CD4-positive, alpha-beta memory T cell (primary cell): ENCODE measurements at regions not wholly inside any gene's neighbourhood (a gene's known extent, or its start where the extent isn't known, plus 50 kb on each side); places are given as distances from the start of the nearest gene placed in this dataset.

ENCODE experiments used
- CTCF ChIA-PET: fragments of 350-600 bp; sonication (Branson Sonifier 250); formaldehyde crosslinking; loops from one replicate; lab custom pipeline; 2021; ENCODE audit warnings: inconsistent platforms; ENCODE audit not compliant: partially characterized antibody; lab: Charles Lee
- POLR2A ChIA-PET: fragments of 350-600 bp; sonication (Branson Sonifier 250); formaldehyde crosslinking; loops from one replicate; lab custom pipeline; 2021; ENCODE audit not compliant: partially characterized antibody; lab: Charles Lee
- DNase-seq, 5 donors: peaks; one replicate each; pipeline versions ENCODE4 v3.0.0 to v3.0.0-alpha.2; 2020 to 2022; ENCODE audit warnings: mixed read lengths in 1 of 5
- H3K27ac ChIP-seq: one replicate; pipeline ENCODE4 v1.7.0; 2013; ENCODE audit warnings: low read depth, low read length
- H3K27me3 ChIP-seq: 2 replicates; pipeline ENCODE4 v1.7.0; 2013; ENCODE audit warnings: mild to moderate bottlenecking, low read length, moderate library complexity; ENCODE audit not compliant: insufficient read depth
- H3K36me3 ChIP-seq: 2 replicates; pipeline ENCODE4 v1.7.0; 2013; ENCODE audit warnings: mild to moderate bottlenecking, low read length, moderate library complexity; ENCODE audit not compliant: insufficient read depth
- H3K4me1 ChIP-seq: 2 replicates; pipeline ENCODE4 v1.7.0; 2013; ENCODE audit warnings: mild to moderate bottlenecking, low read length, moderate library complexity; ENCODE audit not compliant: insufficient read depth
- H3K4me3 ChIP-seq, 2 donors: one replicate each; pipeline ENCODE4 v1.7.0; 2013; ENCODE audit warnings: low read length in 2 of 2, mild to moderate bottlenecking in 1 of 2
- H3K9me3 ChIP-seq, 2 donors: one replicate each; pipeline ENCODE4 v1.7.0; 2013; ENCODE audit warnings: low read length in 2 of 2, control low read depth in 1 of 2; ENCODE audit not compliant: control insufficient read depth in 1 of 2
- H3K27ac Mint-ChIP-seq, 7 donors: one replicate each; pipeline ENCODE4 v1.8.0; 2020 to 2021; ENCODE audit warnings: mixed read lengths in 7 of 7, mild to moderate bottlenecking in 6 of 7, inconsistent platforms in 3 of 7, moderate library complexity in 3 of 7
- H3K27me3 Mint-ChIP-seq, 2 donors: one replicate each; pipeline ENCODE4 v1.8.0; 2020 to 2021; ENCODE audit warnings: mixed read lengths in 2 of 2
- H3K36me3 Mint-ChIP-seq, 2 donors: one replicate each; pipeline ENCODE4 v1.8.0; 2020 to 2021; ENCODE audit warnings: mixed read lengths in 2 of 2, inconsistent platforms in 1 of 2, mild to moderate bottlenecking in 1 of 2
- H3K4me1 Mint-ChIP-seq, 4 donors: one replicate each; pipeline ENCODE4 v1.8.0; 2020 to 2021; ENCODE audit warnings: mixed read lengths in 4 of 4, mild to moderate bottlenecking in 1 of 4
- H3K4me3 Mint-ChIP-seq, 8 donors: one replicate each; pipeline ENCODE4 v1.8.0; 2020 to 2021; ENCODE audit warnings: mixed read lengths in 8 of 8, mild to moderate bottlenecking in 7 of 8, moderate library complexity in 6 of 8, inconsistent platforms in 3 of 8
- H3K9me3 Mint-ChIP-seq, 8 donors: one replicate each; pipeline ENCODE4 v1.8.0; 2020 to 2021; ENCODE audit warnings: mixed read lengths in 8 of 8, mild to moderate bottlenecking in 5 of 8, inconsistent platforms in 3 of 8, moderate library complexity in 1 of 8
- intact Hi-C: fragments of 100-400 bp; cut with micrococcal nuclease; formaldehyde crosslinking; loops from one replicate; pipeline ENCODE4 v1.15.1; 2023

- H3K27me3 Mint-ChIP-seq, result peaks cover 0 to 2% of the 10 kb centered on the region in 2 donors
- no peaks in the 10 kb centered on the region for H3K36me3 ChIP-seq
- POLR2A ChIA-PET, result no interaction called here
- no peaks in the 10 kb centered on the region for H3K36me3 Mint-ChIP-seq
- H3K9me3 Mint-ChIP-seq, result peaks cover 0 to 8% (median 0%) of the 10 kb centered on the region in 8 donors
- H3K4me1 Mint-ChIP-seq, result no peaks in the 10 kb centered on the region
- H3K4me1 ChIP-seq, result no peaks in the 10 kb centered on the region
- H3K9me3 ChIP-seq, result no peaks in the 10 kb centered on the region
- H3K4me3 ChIP-seq, result no peak overlapping the region
- no peak for DNase-seq
- intact Hi-C loops, result no loop called here
- H3K4me3 Mint-ChIP-seq, result no peak overlapping the region
- no peaks in the 10 kb centered on the region for H3K27me3 ChIP-seq
- no peak overlapping the region for H3K27ac ChIP-seq
- H3K27ac Mint-ChIP-seq, result no peak overlapping the region
- CTCF ChIA-PET, result no interaction called here
Observed at GRCh38 chr13:73283636-73284035, 224.8 kb downstream of the KLF5 start.

GRCh38 chr13:73281746-73282145 is 222.9 kb downstream of the KLF5 start:
- CTCF ChIA-PET, result interaction anchor here (1.0 kb wide), 2 partner anchors 9 to 151 kb away, joined by 3 to 4 read pairs; no protein-coding TSS in a partner anchor
- no peaks in the 10 kb centered on the region for H3K27me3 ChIP-seq
- POLR2A ChIA-PET, result no interaction called here
- no peaks in the 10 kb centered on the region for H3K4me1 Mint-ChIP-seq
- no peaks in the 10 kb centered on the region for H3K36me3 Mint-ChIP-seq
- no peaks in the 10 kb centered on the region for H3K36me3 ChIP-seq
- no peak overlapping the region for H3K27ac ChIP-seq
- H3K27me3 Mint-ChIP-seq, result peaks cover 0 to 2% of the 10 kb centered on the region in 2 donors
- peaks cover 0 to 11% (median 4%) of the 10 kb centered on the region in 8 donors for H3K9me3 Mint-ChIP-seq
- H3K27ac Mint-ChIP-seq, result no peak overlapping the region
- intact Hi-C loops, result no loop called here
- DNase-seq, result no peak
- H3K9me3 ChIP-seq, result no peaks in the 10 kb centered on the region
- no peak overlapping the region for H3K4me3 ChIP-seq
- no peak overlapping the region for H3K4me3 Mint-ChIP-seq
- no peaks in the 10 kb centered on the region for H3K4me1 ChIP-seq

- no peaks in the 10 kb centered on the region for H3K9me3 ChIP-seq
- Mint-ChIP-seq H3K4me3 (no peak overlapping the region), H3K36me3 (no peaks in the 10 kb centered on the region), H3K9me3 (peaks cover 0 to 11% (median 3%) of the 10 kb centered on the region in 8 donors), H3K27ac (no peak overlapping the region), H3K4me1 (peaks cover 2 to 16% (median 7%) of the 10 kb centered on the region in 4 donors), H3K27me3 (no peaks in the 10 kb centered on the region)
- peaks cover 3% of the 10 kb centered on the region for H3K4me1 ChIP-seq
- no peak for DNase-seq
- H3K27me3 ChIP-seq, result no peaks in the 10 kb centered on the region
- H3K4me3 ChIP-seq, result no peak overlapping the region
- intact Hi-C loops, result no loop called here
- CTCF ChIA-PET, result no interaction called here
- POLR2A ChIA-PET, result no interaction called here
- H3K27ac ChIP-seq, result no peak overlapping the region
- no peaks in the 10 kb centered on the region for H3K36me3 ChIP-seq
Observed at GRCh38 chr13:73278186-73278585, 219.4 kb downstream of the KLF5 start.

- H3K4me1 ChIP-seq, result peaks cover 3% of the 10 kb centered on the region
- Mint-ChIP-seq H3K36me3 (no peaks in the 10 kb centered on the region), H3K9me3 (peaks cover 0 to 14% (median 4%) of the 10 kb centered on the region in 8 donors), H3K4me3 (no peak overlapping the region), H3K4me1 (peaks cover 2 to 16% (median 7%) of the 10 kb centered on the region in 4 donors), H3K27me3 (no peaks in the 10 kb centered on the region), H3K27ac (no peak overlapping the region)
- H3K36me3 ChIP-seq, result no peaks in the 10 kb centered on the region
- DNase-seq, result no peak
- POLR2A ChIA-PET, result no interaction called here
- H3K27ac ChIP-seq, result no peak overlapping the region
- CTCF ChIA-PET, result interaction anchor here (0.6 to 1.2 kb wide), 2 partner anchors 9 to 1192 kb away, joined by 3 to 7 read pairs; no protein-coding TSS in a partner anchor
- H3K27me3 ChIP-seq, result no peaks in the 10 kb centered on the region
- intact Hi-C loops, result no loop called here
- no peaks in the 10 kb centered on the region for H3K9me3 ChIP-seq
- no peak overlapping the region for H3K4me3 ChIP-seq
Observed at GRCh38 chr13:73275163-73275562, 216.4 kb downstream of the KLF5 start.

- intact Hi-C loops, result no loop called here
- Mint-ChIP-seq H3K4me3 (no peak overlapping the region), H3K36me3 (no peaks in the 10 kb centered on the region), H3K27me3 (no peaks in the 10 kb centered on the region), H3K9me3 (peaks cover 0 to 21% (median 10%) of the 10 kb centered on the region in 8 donors), H3K4me1 (peaks cover 2 to 16% (median 7%) of the 10 kb centered on the region in 4 donors), H3K27ac (no peak overlapping the region)
- H3K4me1 ChIP-seq, result peaks cover 3% of the 10 kb centered on the region
- H3K27ac ChIP-seq, result no peak overlapping the region
- H3K36me3 ChIP-seq, result no peaks in the 10 kb centered on the region
- H3K27me3 ChIP-seq, result no peaks in the 10 kb centered on the region
- H3K9me3 ChIP-seq, result no peaks in the 10 kb centered on the region
- POLR2A ChIA-PET, result no interaction called here
- DNase-seq, result no peak
- CTCF ChIA-PET, result no interaction called here
- H3K4me3 ChIP-seq, result no peak overlapping the region
Observed at GRCh38 chr13:73274147-73274546, 215.3 kb downstream of the KLF5 start.

- Mint-ChIP-seq H3K36me3 (no peaks in the 10 kb centered on the region), H3K27me3 (peaks cover 0 to under 1% of the 10 kb centered on the region in 2 donors), H3K4me3 (no peak overlapping the region), H3K27ac (no peak overlapping the region), H3K9me3 (peaks cover 0 to 21% (median 8%) of the 10 kb centered on the region in 8 donors), H3K4me1 (peaks cover 2 to 16% (median 7%) of the 10 kb centered on the region in 4 donors)
- Histone ChIP-seq H3K36me3 (no peaks in the 10 kb centered on the region), H3K4me3 (no peak overlapping the region), H3K9me3 (no peaks in the 10 kb centered on the region), H3K4me1 (peaks cover 3% of the 10 kb centered on the region), H3K27ac (no peak overlapping the region), H3K27me3 (no peaks in the 10 kb centered on the region)
- POLR2A ChIA-PET, result no interaction called here
- CTCF ChIA-PET, result no interaction called here
- intact Hi-C loops, result no loop called here
- DNase-seq, result no peak
Observed at GRCh38 chr13:73273745-73274144, 214.9 kb downstream of the KLF5 start.

- Histone ChIP-seq H3K36me3 (no peaks in the 10 kb centered on the region), H3K4me3 (no peak overlapping the region), H3K27ac (no peak overlapping the region), H3K4me1 (peaks cover 3% of the 10 kb centered on the region), H3K27me3 (no peaks in the 10 kb centered on the region), H3K9me3 (no peaks in the 10 kb centered on the region)
- Mint-ChIP-seq H3K4me3 (no peak overlapping the region), H3K4me1 (peaks cover 2 to 16% (median 7%) of the 10 kb centered on the region in 4 donors), H3K9me3 (peaks cover 0 to 21% (median 8%) of the 10 kb centered on the region in 8 donors), H3K27ac (no peak overlapping the region), H3K27me3 (peaks cover 0 to 3% of the 10 kb centered on the region in 2 donors), H3K36me3 (no peaks in the 10 kb centered on the region)
- CTCF ChIA-PET, result no interaction called here
- intact Hi-C loops, result no loop called here
- no peak for DNase-seq
- POLR2A ChIA-PET, result no interaction called here
Observed at GRCh38 chr13:73273276-73273675, 214.5 kb downstream of the KLF5 start.
